Limb (tissue), 2 donors: ENCODE measurements at regions not wholly inside any gene's neighbourhood (a gene's known extent, or its start where the extent isn't known, plus 50 kb on each side); places are given as distances from the start of the nearest gene placed in this dataset.
A peak's percentile ranks its signal among the peaks of the same experiment; 100 is the strongest.

ENCODE experiments used
- DNase-seq, 2 donors: peaks; one replicate each; pipeline ENCODE4 v3.0.0-alpha.2; 2016; ENCODE audit errors: extremely low spot score in 2 of 2

GRCh38 chr9:691825-692400, 149.6 kb upstream of the DMRT1 start:
- no peak for DNase-seq

GRCh38 chr9:692636-693129, 148.8 kb upstream of the DMRT1 start:
- DNase-seq = no peak

GRCh38 chr9:693201-694091, 148.1 kb upstream of the DMRT1 start:
- peak; percentile 63 to 85 for DNase-seq

GRCh38 chr9:694092-694402, 147.4 kb upstream of the DMRT1 start:
- DNase-seq = no peak

- DNase-seq = no peak
Observed at GRCh38 chr9:694403-695154, 146.9 kb upstream of the DMRT1 start.

- DNase-seq = no peak
Observed at GRCh38 chr9:695252-695651, 146.2 kb upstream of the DMRT1 start.

- DNase-seq = no peak
Observed at GRCh38 chr9:696332-697323, 144.9 kb upstream of the DMRT1 start.

GRCh38 chr9:698276-698675, 143.2 kb upstream of the DMRT1 start:
- no peak for DNase-seq

GRCh38 chr9:698954-699353, 142.5 kb upstream of the DMRT1 start:
- no peak for DNase-seq

GRCh38 chr9:699396-699795, 142.1 kb upstream of the DMRT1 start:
- no peak for DNase-seq

- no peak for DNase-seq
Observed at GRCh38 chr9:700365-701282, 140.9 kb upstream of the DMRT1 start.

- no peak for DNase-seq
Observed at GRCh38 chr9:703392-703791, 138.1 kb upstream of the DMRT1 start.

GRCh38 chr9:706073-706472, 135.4 kb upstream of the DMRT1 start:
- DNase-seq = no peak

- peak in 1 of 2 donors; percentile 74 for DNase-seq
Observed at GRCh38 chr9:706606-707459, 134.7 kb upstream of the DMRT1 start.

GRCh38 chr9:708182-708550, 133.3 kb upstream of the DMRT1 start:
- no peak for DNase-seq

- DNase-seq = no peak
Observed at GRCh38 chr9:708551-709432, 132.7 kb upstream of the DMRT1 start.

GRCh38 chr9:710951-711745, 130.3 kb upstream of the DMRT1 start:
- DNase-seq = no peak
